GM21529 (cell line): ENCODE measurements at regions not wholly inside any gene's neighbourhood (a gene's known extent, or its start where the extent isn't known, plus 50 kb on each side); places are given as distances from the start of the nearest gene placed in this dataset.

Source experiments
- ATAC-seq: cut with Tn5 transposase; IDR thresholded peaks from one replicate; pipeline ENCODE4 v1.9.1; 2021; ENCODE audit not compliant: unreplicated experiment

- no peak for ATAC-seq
These were observed 581.4 kb upstream of the PIK3C3 start for GRCh38 chr18:41373612-41374011.

- ATAC-seq = no peak
These were observed 582.9 kb upstream of the PIK3C3 start for GRCh38 chr18:41372046-41372665.

GRCh38 chr18:41371156-41372045 lies 583.6 kb upstream of the PIK3C3 start:
- no peak for ATAC-seq

GRCh38 chr18:41370740-41371139 lies 584.3 kb upstream of the PIK3C3 start:
- ATAC-seq = no peak

- ATAC-seq = no peak
These were observed 597.3 kb upstream of the PIK3C3 start for GRCh38 chr18:41357708-41358107.

GRCh38 chr18:41353777-41354528 lies 601.1 kb upstream of the PIK3C3 start:
- no peak for ATAC-seq

GRCh38 chr18:41351430-41351829 lies 603.6 kb upstream of the PIK3C3 start:
- no peak for ATAC-seq

- no peak for ATAC-seq
These were observed 608.0 kb upstream of the PIK3C3 start for GRCh38 chr18:41347057-41347456.

GRCh38 chr18:41343808-41344207 lies 611.2 kb upstream of the PIK3C3 start:
- ATAC-seq = no peak

GRCh38 chr18:41338341-41338740 lies 616.7 kb upstream of the PIK3C3 start:
- no peak for ATAC-seq

GRCh38 chr18:41331661-41332060 lies 623.4 kb upstream of the PIK3C3 start:
- ATAC-seq = no peak

- ATAC-seq = no peak
These were observed 628.7 kb upstream of the PIK3C3 start for GRCh38 chr18:41326311-41326710.

GRCh38 chr18:41324934-41325333 lies 630.1 kb upstream of the PIK3C3 start:
- ATAC-seq = no peak

- no peak for ATAC-seq
These were observed 630.8 kb upstream of the PIK3C3 start for GRCh38 chr18:41324020-41324791.

GRCh38 chr18:41323044-41323443 lies 632.0 kb upstream of the PIK3C3 start:
- no peak for ATAC-seq

GRCh38 chr18:41320100-41320499 lies 634.9 kb upstream of the PIK3C3 start:
- ATAC-seq = no peak

GRCh38 chr18:41315134-41315533 lies 639.9 kb upstream of the PIK3C3 start:
- no peak for ATAC-seq

GRCh38 chr18:41311571-41312547 lies 643.2 kb upstream of the PIK3C3 start:
- ATAC-seq = no peak

- ATAC-seq = no peak
These were observed 657.3 kb upstream of the PIK3C3 start for GRCh38 chr18:41297740-41298139.

GRCh38 chr18:41269294-41269693 lies 685.7 kb upstream of the PIK3C3 start:
- ATAC-seq = no peak
